GM19035 (cell line): ENCODE measurements at regions not wholly inside any gene's neighbourhood (a gene's known extent, or its start where the extent isn't known, plus 50 kb on each side); places are given as distances from the start of the nearest gene placed in this dataset.
"Not testable (repeated sequence)": the region's sequence is repeated elsewhere in the genome, so short reads cannot be mapped to it uniquely, and the experiment has no call there.

ENCODE experiments used
- ATAC-seq: cut with Tn5 transposase; IDR thresholded peaks from one replicate; pipeline ENCODE4 v1.9.1; 2021; ENCODE audit not compliant: unreplicated experiment

- ATAC-seq, result no peak
Measured at GRCh38 chr13:55777612-55778011, 1363.1 kb upstream of the PRR20A start.

- no peak for ATAC-seq
Measured at GRCh38 chr13:55783841-55784240, 1356.9 kb upstream of the PRR20A start.

GRCh38 chr13:55788548-55788947 is 1352.2 kb upstream of the PRR20A start:
- ATAC-seq, result no peak

- ATAC-seq, result no peak
Measured at GRCh38 chr13:55792544-55793193, 1348.0 kb upstream of the PRR20A start.

- ATAC-seq, result no peak
Measured at GRCh38 chr13:55815458-55816033, 1325.2 kb upstream of the PRR20A start.

GRCh38 chr13:55816976-55817601 is 1323.6 kb upstream of the PRR20A start:
- no peak for ATAC-seq

GRCh38 chr13:55820817-55821216 is 1319.9 kb upstream of the PRR20A start:
- no peak for ATAC-seq

GRCh38 chr13:55869648-55870047 is 1271.1 kb upstream of the PRR20A start:
- ATAC-seq, result no peak

- no peak for ATAC-seq
Measured at GRCh38 chr13:55887561-55887960, 1253.2 kb upstream of the PRR20A start.

- ATAC-seq, result no peak
Measured at GRCh38 chr13:55893540-55893939, 1247.2 kb upstream of the PRR20A start.

GRCh38 chr13:55937180-55937579 is 1203.5 kb upstream of the PRR20A start:
- ATAC-seq, result no peak

GRCh38 chr13:55948175-55948574 is 1192.5 kb upstream of the PRR20A start:
- no peak for ATAC-seq

- no peak for ATAC-seq
Measured at GRCh38 chr13:55963934-55964333, 1176.8 kb upstream of the PRR20A start.

- ATAC-seq, result no peak
Measured at GRCh38 chr13:55967055-55967454, 1173.7 kb upstream of the PRR20A start.

- ATAC-seq, result no peak
Measured at GRCh38 chr13:55977436-55977835, 1163.3 kb upstream of the PRR20A start.

GRCh38 chr13:55981381-55981780 is 1159.3 kb upstream of the PRR20A start:
- ATAC-seq, result no peak

- not testable (repeated sequence) for ATAC-seq
Measured at GRCh38 chr13:55984026-55984425, 1156.7 kb upstream of the PRR20A start.

GRCh38 chr13:55990631-55991030 is 1150.1 kb upstream of the PRR20A start:
- no peak for ATAC-seq

GRCh38 chr13:55991666-55992065 is 1149.1 kb upstream of the PRR20A start:
- ATAC-seq, result no peak

- no peak for ATAC-seq
Measured at GRCh38 chr13:55992145-55992544, 1148.6 kb upstream of the PRR20A start.

GRCh38 chr13:55999709-56000108 is 1141.0 kb upstream of the PRR20A start:
- no peak for ATAC-seq

GRCh38 chr13:56009418-56009817 is 1131.3 kb upstream of the PRR20A start:
- no peak for ATAC-seq

GRCh38 chr13:56012644-56013043 is 1128.1 kb upstream of the PRR20A start:
- ATAC-seq, result no peak
